ENCODE measurements at regions not wholly inside any gene's neighbourhood (a gene's known extent, or its start where the extent isn't known, plus 50 kb on each side); places are given as distances from the start of the nearest gene placed in this dataset.

GRCh38 chr2:220463876-220464275, 836.4 kb downstream of the SLC4A3 start:
- Histone ChIP-seq H4K20me1 (ENCODE audit: insufficient read depth, low read length) (no peaks in the 10 kb centered on the region), H3K9me3 (ENCODE audit: low read length) (no peaks in the 10 kb centered on the region), H3K79me2 (ENCODE audit: insufficient read depth, low read length) (no peaks in the 10 kb centered on the region), H2AFZ (ENCODE audit: low read length) (no peak overlapping the region), H3K9ac (ENCODE audit: insufficient read depth, low read depth, low read length) (no peak overlapping the region), H3K4me1 (ENCODE audit: insufficient read depth, low read length) (no peaks in the 10 kb centered on the region), H3K27me3 (ENCODE audit: control insufficient read depth in 1 of 2, insufficient read depth in 2 of 2, low read length in 2 of 2) (no peaks in the 10 kb centered on the region), H3K27ac (ENCODE audit: extremely low read length, insufficient read depth, low read length) (no peak overlapping the region), H3K4me3 (replicated peaks in 1 of 3; ENCODE audit: insufficient read depth in 1 of 3, low read depth in 2 of 3, low read length in 3 of 3) (no peak overlapping the region), H3K4me2 (ENCODE audit: low read depth, low read length) (no peak overlapping the region), H3K36me3 (replicated peaks in 1 of 2; ENCODE audit: control insufficient read depth in 1 of 2, insufficient read depth in 2 of 2, low read length in 2 of 2) (no peaks in the 10 kb centered on the region)
- no peak for FAIRE-seq
- in situ Hi-C loops (cut with HindIII; ENCODE audit: extremely low pct_ligation_motif_present, low pct_unique_long_range_greater_than_20kb) (no loop called here), intact Hi-C loops (cut with micrococcal nuclease; ENCODE audit: unreplicated experiment) (no loop called here)
- WGBS (ENCODE audit: low lambda C conversion rate) = 0% methylated on average over 1 of the region's 1 CpG
- ATAC-seq = no peak
- TF ChIP-seq FOXM1 (CRISPR knock-in tag; IDR thresholded peaks at IDR 0.05) (no peak), ESRRA (CRISPR knock-in tag; IDR thresholded peaks at IDR 0.05; ENCODE audit: low read depth) (no peak), SP1 (IDR thresholded peaks at IDR 0.05) (no peak), SP1 (CRISPR knock-in tag; IDR thresholded peaks at IDR 0.05) (no peak), ZNF292 (CRISPR knock-in tag; IDR thresholded peaks at IDR 0.05; ENCODE audit: borderline replicate concordance, low read depth) (no peak), HNRNPL (IDR thresholded peaks at IDR 0.05; ENCODE audit: low read depth, low read length) (no peak), RARA (CRISPR knock-in tag; IDR thresholded peaks at IDR 0.05) (no peak), AKNA (CRISPR knock-in tag; IDR thresholded peaks at IDR 0.05; ENCODE audit: borderline replicate concordance) (no peak), PITX1 (CRISPR knock-in tag; IDR thresholded peaks at IDR 0.05) (no peak), ATF2 (CRISPR knock-in tag; IDR thresholded peaks at IDR 0.05) (no peak), SYNCRIP (IDR thresholded peaks at IDR 0.05; ENCODE audit: insufficient read depth, low read depth, low read length) (no peak), NFIB (CRISPR knock-in tag; IDR thresholded peaks at IDR 0.05; ENCODE audit: borderline replicate concordance) (no peak)
- TF ChIP-seq, protein P1, sequence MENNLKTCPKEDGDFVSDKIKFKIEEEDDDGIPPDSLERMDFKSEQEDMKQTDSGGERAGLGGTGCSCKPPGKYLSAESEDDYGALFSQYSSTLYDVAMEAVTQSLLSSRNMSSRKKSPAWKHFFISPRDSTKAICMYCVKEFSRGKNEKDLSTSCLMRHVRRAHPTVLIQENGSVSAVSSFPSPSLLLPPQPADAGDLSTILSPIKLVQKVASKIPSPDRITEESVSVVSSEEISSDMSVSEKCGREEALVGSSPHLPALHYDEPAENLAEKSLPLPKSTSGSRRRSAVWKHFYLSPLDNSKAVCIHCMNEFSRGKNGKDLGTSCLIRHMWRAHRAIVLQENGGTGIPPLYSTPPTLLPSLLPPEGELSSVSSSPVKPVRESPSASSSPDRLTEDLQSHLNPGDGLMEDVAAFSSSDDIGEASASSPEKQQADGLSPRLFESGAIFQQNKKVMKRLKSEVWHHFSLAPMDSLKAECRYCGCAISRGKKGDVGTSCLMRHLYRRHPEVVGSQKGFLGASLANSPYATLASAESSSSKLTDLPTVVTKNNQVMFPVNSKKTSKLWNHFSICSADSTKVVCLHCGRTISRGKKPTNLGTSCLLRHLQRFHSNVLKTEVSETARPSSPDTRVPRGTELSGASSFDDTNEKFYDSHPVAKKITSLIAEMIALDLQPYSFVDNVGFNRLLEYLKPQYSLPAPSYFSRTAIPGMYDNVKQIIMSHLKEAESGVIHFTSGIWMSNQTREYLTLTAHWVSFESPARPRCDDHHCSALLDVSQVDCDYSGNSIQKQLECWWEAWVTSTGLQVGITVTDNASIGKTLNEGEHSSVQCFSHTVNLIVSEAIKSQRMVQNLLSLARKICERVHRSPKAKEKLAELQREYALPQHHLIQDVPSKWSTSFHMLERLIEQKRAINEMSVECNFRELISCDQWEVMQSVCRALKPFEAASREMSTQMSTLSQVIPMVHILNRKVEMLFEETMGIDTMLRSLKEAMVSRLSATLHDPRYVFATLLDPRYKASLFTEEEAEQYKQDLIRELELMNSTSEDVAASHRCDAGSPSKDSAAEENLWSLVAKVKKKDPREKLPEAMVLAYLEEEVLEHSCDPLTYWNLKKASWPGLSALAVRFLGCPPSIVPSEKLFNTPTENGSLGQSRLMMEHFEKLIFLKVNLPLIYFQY (CRISPR knock-in tag; IDR thresholded peaks at IDR 0.05; ENCODE audit: borderline replicate concordance) = no peak
- no TSS peak for BruUV-seq (replicated peaks)
- CTCF ChIA-PET (ENCODE audit: low intra/inter-chr PET ratio, low total read pairs) = no interaction called here
- DNase-seq (ENCODE audit: low spot score) = no peak
- POLR2A ChIA-PET = no interaction called here
